ENCODE measurements at regions not wholly inside any gene's neighbourhood (a gene's known extent, or its start where the extent isn't known, plus 50 kb on each side); places are given as distances from the start of the nearest gene placed in this dataset.

GRCh38 chr19:28640506-28640905 is 572.4 kb downstream of the UQCRFS1 start:
- TF ChIP-seq ZNF274 (IDR thresholded peaks at IDR 0.05; ENCODE audit: low read depth, low read length) (no peak), YY1 (IDR thresholded peaks at IDR 0.05; ENCODE audit: insufficient read depth, insufficient read length) (no peak)

Measured in NT2/D1 (cell line).